ENCODE measurements at regions not wholly inside any gene's neighbourhood (a gene's known extent, or its start where the extent isn't known, plus 50 kb on each side); places are given as distances from the start of the nearest gene placed in this dataset.

- TF ChIP-seq ATF2 (IDR thresholded peaks at IDR 0.05; ENCODE audit: low read length) (no peak), POLR2AphosphoS2 (IDR thresholded peaks at IDR 0.05; ENCODE audit: low read depth, low read length) (no peak), E4F1 (IDR thresholded peaks at IDR 0.05; ENCODE audit: borderline replicate concordance, partially characterized antibody) (no peak), CTCF (IDR thresholded peaks at IDR 0.05 in 2 of 3, conservative IDR thresholded peaks at IDR 0.05 in 1 of 3; ENCODE audit: control insufficient read depth in 2 of 3, extremely low read depth in 1 of 3, insufficient read depth in 1 of 3, low read depth in 3 of 3, low read length in 3 of 3) (no peak), USF2 (IDR thresholded peaks at IDR 0.05; ENCODE audit: borderline replicate concordance, low read depth, low read length) (no peak), SKIL (IDR thresholded peaks at IDR 0.05; ENCODE audit: low read depth, poor library complexity, severe bottlenecking) (no peak), EZH2 (IDR thresholded peaks at IDR 0.05; ENCODE audit: borderline replicate concordance, control insufficient read depth, low read depth, low read length) (no peak), POLR2A (IDR thresholded peaks at IDR 0.05; ENCODE audit: low read depth, low read length) (no peak), EP300 (IDR thresholded peaks at IDR 0.05; ENCODE audit: borderline replicate concordance in 1 of 2, control insufficient read depth in 1 of 2, low read depth in 2 of 2, low read length in 2 of 2) (no peak), REST (IDR thresholded peaks at IDR 0.05; ENCODE audit: low read depth, low read length) (no peak), POLR2AphosphoS5 (IDR thresholded peaks at IDR 0.05; ENCODE audit: low read length) (no peak)
Observed at GRCh38 chr3:103992469-103992868, 1374.2 kb upstream of the ALCAM start.
